HEK293T (cell line): ENCODE measurements at regions not wholly inside any gene's neighbourhood (a gene's known extent, or its start where the extent isn't known, plus 50 kb on each side); places are given as distances from the start of the nearest gene placed in this dataset.

ENCODE experiments used
- CTCF ChIA-PET: fragments of 350-600 bp; formaldehyde crosslinking; extraction: SDS; loops from one replicate; lab custom pipeline; 2021; ENCODE audit warnings: antibody characterized with exemption, inconsistent platforms; lab: Yijun Ruan, JAX
- POLR2A ChIA-PET: fragments of 350-600 bp; formaldehyde crosslinking; extraction: SDS; loops from one replicate; lab custom pipeline; 2020; ENCODE audit warnings: antibody characterized with exemption, inconsistent platforms; lab: Yijun Ruan, JAX
- DNase-seq: peaks from one replicate; pipeline ENCODE4 v3.0.0; 2012; ENCODE audit warnings: mixed read lengths; ENCODE audit errors: extremely low spot score
- ARNT ChIP-seq: fragments of 450-650 bp; IDR thresholded peaks from 2 replicates; pipeline ENCODE4 v1.6.1; 2017; ENCODE audit warnings: mild to moderate bottlenecking
- BHLHE40 ChIP-seq: fragments of 450-650 bp; IDR thresholded peaks from 2 replicates; pipeline ENCODE4 v1.6.1; 2016; ENCODE audit warnings: mild to moderate bottlenecking, moderate library complexity, borderline replicate concordance
- CTBP1 ChIP-seq: fragments of 450-650 bp; IDR thresholded peaks from 2 replicates; pipeline ENCODE4 v1.6.1; 2016; ENCODE audit warnings: borderline replicate concordance
- ELF4 ChIP-seq: fragments of 450-650 bp; IDR thresholded peaks from 2 replicates; pipeline ENCODE4 v1.6.1; 2017; ENCODE audit warnings: antibody characterized with exemption
- HDGF ChIP-seq: fragments of 450-650 bp; IDR thresholded peaks from 2 replicates; pipeline ENCODE4 v1.6.1; 2017; ENCODE audit warnings: antibody characterized with exemption, borderline replicate concordance
- NFRKB ChIP-seq: fragments of 450-650 bp; IDR thresholded peaks from 2 replicates; pipeline ENCODE4 v1.6.1; 2016; ENCODE audit warnings: mild to moderate bottlenecking, moderate library complexity
- SP1 ChIP-seq: fragments of 450-650 bp; IDR thresholded peaks from 2 replicates; pipeline ENCODE4 v1.6.1; 2017
- TARDBP ChIP-seq: fragments of 450-650 bp; IDR thresholded peaks from 2 replicates; pipeline ENCODE4 v1.6.1; 2016
- ZNF384 ChIP-seq: fragments of 450-650 bp; IDR thresholded peaks from 2 replicates; pipeline ENCODE4 v1.6.1; 2016

DNA sequence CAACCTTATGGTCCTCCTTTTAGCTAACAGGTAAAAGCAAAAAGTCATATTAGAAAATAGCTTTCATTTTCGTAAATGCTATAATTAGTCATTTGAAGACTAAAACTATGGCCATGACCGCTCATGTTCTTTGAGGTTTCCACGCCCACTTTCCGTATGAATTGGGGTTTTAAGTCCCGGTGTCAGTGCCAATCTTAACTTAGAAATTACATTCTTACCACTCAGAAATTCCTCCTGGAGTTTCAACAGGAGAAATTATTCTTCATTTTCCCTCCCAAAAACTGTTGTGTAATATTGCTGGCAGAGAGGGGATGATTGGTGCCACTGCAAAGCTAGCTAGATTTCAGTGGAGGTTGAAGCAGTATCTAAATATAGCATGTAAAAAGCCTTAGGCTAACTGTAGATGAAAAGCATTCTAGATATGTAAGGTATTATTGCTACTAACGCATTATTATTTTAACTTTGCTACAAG is 71.0 kb upstream of the MDFIC2 start:
- ChIA-PET POLR2A (no interaction called here), CTCF (no interaction called here)
- DNase-seq: no peak
- TF ChIP-seq HDGF (no peak), ELF4 (no peak), SP1 (no peak), NFRKB (no peak), BHLHE40 (no peak), CTBP1 (no peak), TARDBP (no peak), ARNT (no peak), ZNF384 (no peak)

DNA sequence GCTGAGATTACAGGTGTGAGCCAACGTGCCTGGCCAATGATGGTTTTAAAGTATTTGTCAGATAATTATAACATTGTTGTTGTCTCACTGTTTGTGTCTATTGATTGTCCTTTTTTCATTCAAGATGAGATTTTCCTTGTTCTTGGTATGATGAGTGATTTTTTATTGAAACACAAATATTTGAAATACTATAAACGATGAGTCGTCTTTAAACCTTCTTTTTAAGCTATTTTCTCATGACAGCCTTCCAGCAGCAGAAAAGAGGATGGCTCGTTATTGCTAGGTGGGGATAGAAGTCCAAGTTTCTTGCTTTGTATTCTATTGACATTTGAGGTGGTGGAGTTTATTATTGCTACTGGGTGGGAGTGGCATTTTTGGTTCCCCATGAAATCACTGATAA is 61.7 kb upstream of the MDFIC2 start:
- ChIA-PET CTCF (no interaction called here), POLR2A (no interaction called here)
- no peak for DNase-seq

More for the DNA sequence above, 61.7 kb upstream of the MDFIC2 start:
- no peak for TF ChIP-seq ELF4
